Activated CD4-positive, alpha-beta T cell treated with anti-CD3 and anti-CD28 coated beads for 36 hours (primary cell): ENCODE measurements at regions not wholly inside any gene's neighbourhood (a gene's known extent, or its start where the extent isn't known, plus 50 kb on each side); places are given as distances from the start of the nearest gene placed in this dataset.

Source experiments
- ATAC-seq: fragments of 200-7000 bp; cut with Tn5 transposase; one replicate; pipeline ENCODE4 v1.10.0; 2021; ENCODE audit warnings: mild to moderate bottlenecking, moderate library complexity
- CTCF ChIA-PET: fragments of 350-600 bp; sonication (Branson Sonifier 250); formaldehyde crosslinking; loops from one replicate; lab custom pipeline; 2021; ENCODE audit warnings: antibody characterized with exemption; lab: Charles Lee
- POLR2A ChIA-PET: fragments of 350-600 bp; sonication (Branson Sonifier 250); formaldehyde crosslinking; loops from one replicate; lab custom pipeline; 2021; ENCODE audit warnings: antibody characterized with exemption, inconsistent platforms; lab: Charles Lee
- DNase-seq: peaks from one replicate; pipeline ENCODE4 v3.0.0-alpha.2; 2020
- H3K27ac Mint-ChIP-seq: one replicate; pipeline ENCODE4 v1.8.0; 2021; ENCODE audit warnings: mixed read lengths
- H3K27me3 Mint-ChIP-seq: one replicate; pipeline ENCODE4 v1.8.0; 2021; ENCODE audit warnings: mixed read lengths
- H3K36me3 Mint-ChIP-seq: one replicate; pipeline ENCODE4 v1.8.0; 2021; ENCODE audit warnings: low read depth, mixed read lengths
- H3K4me1 Mint-ChIP-seq: one replicate; pipeline ENCODE4 v1.8.0; 2021; ENCODE audit warnings: mixed read lengths
- H3K4me3 Mint-ChIP-seq: one replicate; pipeline ENCODE4 v1.8.0; 2021; ENCODE audit warnings: mild to moderate bottlenecking, moderate library complexity, mixed read lengths
- H3K9me3 Mint-ChIP-seq: one replicate; pipeline ENCODE4 v1.8.0; 2021; ENCODE audit warnings: low read depth, mixed read lengths
- intact Hi-C, 2 experiments: fragments of 100-400 bp; cut with DNase I in 1 of 2; cut with micrococcal nuclease in 1 of 2; formaldehyde crosslinking; loops; one replicate each; pipeline versions ENCODE4 v1.14.2 to v1.15.1; 2022 to 2024; cut with DNase I, micrococcal nuclease

DNA sequence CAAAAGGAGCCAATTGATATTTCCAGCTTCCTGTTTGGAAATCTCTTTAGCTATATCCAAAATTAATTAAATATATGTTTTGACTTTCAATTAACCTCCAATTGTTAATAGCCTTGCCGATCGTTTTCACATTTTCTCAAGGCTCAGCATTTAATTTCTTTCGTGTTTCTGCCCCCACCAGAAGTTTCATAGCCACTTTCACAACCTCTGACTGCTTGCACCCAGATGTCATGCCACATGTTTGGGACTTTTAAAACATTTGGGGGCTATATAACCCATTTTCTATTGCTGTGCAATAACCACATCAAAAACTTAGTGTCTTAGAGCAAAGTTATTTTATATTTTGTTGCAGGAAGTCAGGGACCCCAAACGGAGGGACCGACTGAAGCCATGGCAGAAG is 510.6 kb upstream of the CNTNAP2 start:
- intact Hi-C loops, result no loop called here
- ATAC-seq (no peak), DNase-seq (no peak)
- Mint-ChIP-seq H3K36me3 (no peaks in the 10 kb centered on the region), H3K4me3 (no peak overlapping the region), H3K9me3 (peaks cover 13% of the 10 kb centered on the region), H3K27ac (no peak overlapping the region), H3K27me3 (no peaks in the 10 kb centered on the region), H3K4me1 (no peaks in the 10 kb centered on the region)
- ChIA-PET CTCF (no interaction called here), POLR2A (no interaction called here)

DNA sequence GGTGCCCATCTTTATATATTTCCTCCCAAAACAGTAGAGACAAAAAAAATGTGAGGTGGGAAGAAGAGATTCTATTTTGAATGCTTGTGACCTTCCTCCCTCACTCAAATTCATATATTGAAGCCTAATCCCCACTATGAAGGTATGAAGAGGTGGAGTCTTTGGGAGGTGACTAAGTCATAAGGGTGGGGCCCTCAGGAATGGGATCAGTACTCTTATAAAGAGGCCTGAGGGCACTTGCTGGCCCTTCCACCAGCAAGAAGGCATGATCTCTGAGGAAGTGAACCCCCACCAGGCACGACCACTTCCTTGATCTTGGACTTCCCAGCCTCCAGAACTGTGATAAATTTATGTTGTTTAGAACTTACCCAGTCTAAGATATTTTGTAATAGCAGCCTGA is 517.2 kb upstream of the CNTNAP2 start:
- Mint-ChIP-seq H3K27me3 (no peaks in the 10 kb centered on the region), H3K36me3 (no peaks in the 10 kb centered on the region), H3K9me3 (peaks cover 3% of the 10 kb centered on the region), H3K4me3 (no peak overlapping the region), H3K27ac (no peak overlapping the region), H3K4me1 (no peaks in the 10 kb centered on the region)
- intact Hi-C loops, result no loop called here
- POLR2A ChIA-PET, result no interaction called here
- CTCF ChIA-PET, result interaction anchor here (0.7 kb wide), 1 partner anchor 29 kb away, joined by 3 read pairs; no protein-coding TSS in a partner anchor
- ATAC-seq (no peak), DNase-seq (no peak)

DNA sequence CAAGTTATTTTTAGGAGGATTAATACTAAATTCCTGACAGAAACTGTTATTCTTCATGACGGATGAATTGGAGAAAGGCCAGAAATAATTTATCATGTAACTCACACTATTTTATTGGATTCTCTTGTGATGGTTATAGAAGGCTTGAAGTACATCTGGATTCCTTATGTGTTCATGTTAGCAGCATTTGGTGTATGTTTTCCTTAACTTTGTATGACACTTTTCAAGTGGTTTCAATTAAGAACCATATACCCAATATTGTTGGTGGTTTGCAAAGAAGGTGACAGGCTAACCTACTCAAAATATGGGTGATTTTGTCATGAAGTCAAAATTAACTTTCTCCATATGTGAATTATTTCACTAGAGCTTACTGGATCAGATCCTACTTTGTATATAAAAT is 532.2 kb upstream of the CNTNAP2 start:
- ChIA-PET POLR2A (no interaction called here), CTCF (interaction anchor here (0.7 kb wide), 1 partner anchor 364 kb away, joined by 3 read pairs; no protein-coding TSS in a partner anchor)
- H3K36me3 Mint-ChIP-seq, result no peaks in the 10 kb centered on the region
- no peak for DNase-seq
- H3K27ac Mint-ChIP-seq, result no peak overlapping the region
- no peak for ATAC-seq
- no peaks in the 10 kb centered on the region for H3K4me1 Mint-ChIP-seq
- no peaks in the 10 kb centered on the region for H3K27me3 Mint-ChIP-seq
- intact Hi-C loops, result no loop called here
- H3K9me3 Mint-ChIP-seq, result peaks cover 5% of the 10 kb centered on the region
- no peak overlapping the region for H3K4me3 Mint-ChIP-seq

DNA sequence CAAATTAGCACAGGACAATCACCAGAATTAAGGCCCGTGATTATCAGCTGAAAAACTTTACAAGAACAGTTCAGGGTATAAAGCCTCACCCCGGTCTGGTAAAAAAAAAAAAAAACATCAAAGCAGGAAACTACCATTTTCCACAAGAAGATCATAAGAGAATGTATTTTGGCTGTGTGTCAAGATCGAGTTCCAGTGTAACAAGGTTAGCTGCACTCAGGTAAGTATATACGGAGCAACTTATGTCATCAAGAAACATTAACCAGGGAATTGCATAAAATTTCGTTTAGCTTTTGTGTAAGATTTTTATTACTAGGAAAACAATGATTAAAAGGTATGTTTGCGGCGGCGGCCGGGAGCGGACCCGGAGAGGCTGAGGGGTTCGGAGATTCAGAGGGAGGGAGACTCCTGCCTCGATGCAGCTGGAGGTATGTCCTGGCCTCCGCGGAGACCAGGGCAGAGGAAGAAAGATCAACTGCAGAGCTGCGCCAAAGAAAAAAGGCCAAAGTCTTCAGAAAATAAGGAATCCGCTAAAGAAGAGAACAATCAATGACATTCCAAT is 533.8 kb upstream of the CNTNAP2 start:
- CTCF ChIA-PET, result no interaction called here
- Mint-ChIP-seq H3K36me3 (no peaks in the 10 kb centered on the region), H3K9me3 (peaks cover 9% of the 10 kb centered on the region), H3K4me1 (no peaks in the 10 kb centered on the region), H3K27ac (no peak overlapping the region), H3K27me3 (no peaks in the 10 kb centered on the region), H3K4me3 (no peak overlapping the region)
- ATAC-seq, result no peak
- intact Hi-C loops, result no loop called here
- DNase-seq, result no peak
- POLR2A ChIA-PET, result no interaction called here

DNA sequence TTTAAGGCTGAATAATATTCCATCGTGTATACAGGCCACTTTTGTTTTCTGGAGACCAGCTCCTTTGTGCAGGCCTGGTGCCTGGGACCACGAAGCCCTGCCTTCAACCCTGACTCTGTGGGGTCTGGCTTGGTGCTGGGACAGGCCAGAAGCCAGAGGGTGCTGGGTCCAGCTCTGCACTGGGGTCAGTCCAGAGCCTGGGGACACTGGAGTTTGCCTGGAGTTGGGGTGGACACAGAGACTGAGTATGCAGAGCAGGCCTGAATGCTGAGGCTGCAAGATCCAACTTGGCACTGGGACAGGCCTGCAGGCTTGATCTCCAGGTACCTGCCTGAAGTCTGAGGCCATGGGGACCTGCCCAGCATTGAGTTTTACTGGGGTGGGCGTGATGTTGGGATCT is 558.8 kb upstream of the CNTNAP2 start:
- no peaks in the 10 kb centered on the region for H3K27me3 Mint-ChIP-seq
- no peaks in the 10 kb centered on the region for H3K4me1 Mint-ChIP-seq
- intact Hi-C loops, result no loop called here
- no peak overlapping the region for H3K4me3 Mint-ChIP-seq
- CTCF ChIA-PET, result no interaction called here
- H3K27ac Mint-ChIP-seq, result no peak overlapping the region
- no peak for DNase-seq
- ATAC-seq, result no peak
- H3K9me3 Mint-ChIP-seq, result peaks cover 4% of the 10 kb centered on the region
- POLR2A ChIA-PET, result no interaction called here
- H3K36me3 Mint-ChIP-seq, result no peaks in the 10 kb centered on the region

DNA sequence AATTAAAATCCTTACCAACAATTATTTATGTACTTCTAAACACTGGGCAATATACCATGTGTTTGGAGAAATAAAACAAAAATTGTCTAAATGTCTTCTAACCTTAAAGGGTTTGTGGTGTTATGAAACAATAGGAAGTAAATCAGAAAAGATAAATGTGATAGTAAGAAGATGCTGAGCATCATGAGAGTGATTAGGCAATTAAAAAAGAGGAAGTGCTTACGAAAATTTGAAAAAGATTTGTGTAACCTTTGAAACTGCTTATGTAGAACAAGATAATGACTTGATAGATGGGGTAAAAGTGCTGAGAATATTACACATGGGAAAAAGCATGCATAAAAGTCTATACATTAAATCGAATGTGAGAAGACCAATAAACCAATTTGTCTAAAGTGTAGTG is 573.4 kb upstream of the CNTNAP2 start:
- CTCF ChIA-PET, result no interaction called here
- Mint-ChIP-seq H3K9me3 (peaks cover 5% of the 10 kb centered on the region), H3K4me1 (no peaks in the 10 kb centered on the region), H3K4me3 (no peak overlapping the region), H3K27ac (no peak overlapping the region), H3K27me3 (no peaks in the 10 kb centered on the region), H3K36me3 (no peaks in the 10 kb centered on the region)
- DNase-seq, result no peak
- ATAC-seq, result no peak
- POLR2A ChIA-PET, result no interaction called here
- intact Hi-C loops, result no loop called here

DNA sequence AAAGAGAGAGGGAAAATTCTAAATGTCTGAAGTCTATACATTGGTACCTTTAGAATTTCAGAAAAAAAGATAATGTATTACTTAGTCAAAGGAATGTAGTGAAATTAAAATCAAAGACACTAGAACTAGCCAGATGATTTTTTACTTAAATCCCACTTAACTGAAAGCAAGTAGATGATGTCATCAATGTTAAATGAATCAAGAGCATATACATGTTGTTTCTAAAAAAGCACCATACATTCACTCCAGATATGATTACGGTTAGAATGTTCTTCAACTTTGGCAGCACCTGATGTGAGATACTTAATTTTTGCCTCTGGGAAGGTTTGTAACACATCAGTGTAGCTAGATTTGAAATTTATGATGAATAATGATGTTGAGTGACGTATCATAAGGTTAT is 576.7 kb upstream of the CNTNAP2 start:
- no peak overlapping the region for H3K4me3 Mint-ChIP-seq
- ATAC-seq, result no peak
- no peaks in the 10 kb centered on the region for H3K27me3 Mint-ChIP-seq

DNA sequence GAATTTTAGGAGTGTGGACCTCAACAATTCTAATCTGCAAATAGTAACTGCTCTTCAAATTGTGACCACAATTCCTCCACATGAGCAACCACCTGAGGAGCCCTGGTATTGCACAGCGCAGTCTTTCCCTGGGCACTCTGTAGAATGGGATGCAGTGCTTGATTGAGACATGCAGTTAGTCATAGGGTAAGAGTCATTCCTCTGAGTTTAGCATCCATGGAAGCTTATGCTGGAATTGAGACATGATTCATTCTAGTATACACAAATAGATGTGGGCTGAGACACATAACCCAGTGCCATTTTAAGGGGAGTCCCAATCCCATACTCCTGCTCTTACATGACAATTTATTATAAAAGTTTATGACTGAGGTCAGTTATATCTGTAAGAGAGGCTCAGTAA is 582.3 kb upstream of the CNTNAP2 start:
- Mint-ChIP-seq H3K36me3 (no peaks in the 10 kb centered on the region), H3K4me1 (no peaks in the 10 kb centered on the region), H3K4me3 (no peak overlapping the region), H3K9me3 (peaks cover 5% of the 10 kb centered on the region), H3K27me3 (no peaks in the 10 kb centered on the region), H3K27ac (no peak overlapping the region)
- CTCF ChIA-PET, result no interaction called here
- POLR2A ChIA-PET, result no interaction called here
- DNase-seq (no peak), ATAC-seq (no peak)
- intact Hi-C loops, result no loop called here

More for the DNA sequence above, 576.7 kb upstream of the CNTNAP2 start:
- intact Hi-C loops, result no loop called here
- H3K36me3 Mint-ChIP-seq, result no peaks in the 10 kb centered on the region
- ChIA-PET POLR2A (no interaction called here), CTCF (no interaction called here)
- H3K4me1 Mint-ChIP-seq, result no peaks in the 10 kb centered on the region
- H3K9me3 Mint-ChIP-seq, result peaks cover 6% of the 10 kb centered on the region
- no peak overlapping the region for H3K27ac Mint-ChIP-seq
- no peak for DNase-seq

DNA sequence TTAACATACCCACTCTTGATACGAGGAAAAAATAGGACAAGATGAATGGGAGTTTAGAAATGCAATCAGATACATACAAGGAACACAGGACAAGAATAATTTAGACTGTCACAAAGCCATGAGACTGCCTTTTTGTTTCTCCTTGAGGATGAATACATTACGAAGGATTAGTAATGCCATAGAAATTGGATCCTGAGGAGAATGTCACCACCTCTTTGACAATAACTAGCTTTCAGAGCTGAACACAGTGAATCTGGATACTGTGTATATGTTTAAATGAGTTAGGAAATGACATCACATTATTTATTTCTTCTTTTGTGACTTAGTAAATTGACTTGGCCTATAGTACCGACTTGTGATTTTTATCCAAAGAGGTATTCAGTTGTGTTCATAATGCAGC is 596.3 kb upstream of the CNTNAP2 start:
- Mint-ChIP-seq H3K27me3 (no peaks in the 10 kb centered on the region), H3K4me3 (no peak overlapping the region), H3K9me3 (peaks cover 3% of the 10 kb centered on the region), H3K36me3 (no peaks in the 10 kb centered on the region), H3K4me1 (no peaks in the 10 kb centered on the region), H3K27ac (no peak overlapping the region)
- no peak for ATAC-seq
- intact Hi-C loops, result no loop called here
- DNase-seq, result no peak
- POLR2A ChIA-PET, result no interaction called here
- CTCF ChIA-PET, result no interaction called here

DNA sequence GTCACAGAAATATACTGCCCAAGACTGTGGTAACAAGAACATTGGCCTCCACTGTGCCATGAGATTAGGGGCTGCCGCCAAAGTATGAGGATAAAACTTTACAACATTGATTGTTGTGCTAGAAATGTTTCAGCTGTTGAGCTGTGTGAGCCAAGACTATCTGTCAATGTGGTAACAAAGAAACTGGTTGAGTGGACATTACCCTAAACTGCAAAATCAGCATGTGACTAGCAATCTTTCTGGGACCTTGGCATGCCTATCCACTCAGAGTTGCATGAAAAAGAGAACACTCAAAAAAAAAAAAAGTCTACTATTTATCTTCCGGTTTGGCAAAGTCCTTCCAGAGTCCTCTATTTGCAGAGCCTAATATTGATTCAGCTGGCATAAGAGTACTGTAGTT is 605.6 kb upstream of the CNTNAP2 start:
- intact Hi-C loops, result no loop called here
- Mint-ChIP-seq H3K9me3 (peaks cover 12% of the 10 kb centered on the region), H3K36me3 (no peaks in the 10 kb centered on the region), H3K27me3 (no peaks in the 10 kb centered on the region), H3K4me3 (no peak overlapping the region), H3K27ac (no peak overlapping the region), H3K4me1 (no peaks in the 10 kb centered on the region)
- ATAC-seq (no peak), DNase-seq (no peak)
- ChIA-PET CTCF (interaction anchor here (0.7 kb wide), 1 partner anchor 11 kb away, joined by 3 read pairs; no protein-coding TSS in a partner anchor), POLR2A (no interaction called here)

DNA sequence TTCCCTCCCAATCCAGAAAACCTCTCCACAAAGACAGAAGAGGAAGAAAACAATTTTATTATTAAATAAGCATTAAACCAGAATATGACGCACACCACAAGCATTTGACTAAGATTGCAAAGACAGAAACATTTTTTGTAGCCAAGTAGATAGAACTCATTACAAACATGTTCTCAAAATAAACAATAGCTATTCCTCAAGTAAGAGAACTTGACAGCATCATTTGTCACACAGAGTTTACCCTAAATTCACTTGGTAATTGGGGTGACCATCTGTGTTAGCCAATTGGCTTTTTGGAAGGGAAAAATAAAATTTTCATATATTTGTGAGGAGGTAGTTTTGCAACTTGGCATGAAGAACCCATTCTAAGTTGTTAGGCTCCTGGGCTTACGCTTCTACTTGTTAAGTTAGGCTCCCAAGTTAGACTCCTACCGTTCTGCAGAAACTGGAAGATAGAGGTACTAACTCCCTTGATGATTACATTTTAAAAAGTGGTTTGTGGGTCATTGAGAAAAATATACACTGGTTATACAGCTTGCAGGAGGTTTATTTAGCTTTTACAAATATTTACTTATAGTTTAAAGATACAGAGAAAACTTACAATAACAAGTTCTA is 618.6 kb upstream of the CNTNAP2 start:
- POLR2A ChIA-PET, result no interaction called here
- intact Hi-C loops, result no loop called here
- CTCF ChIA-PET, result no interaction called here
- DNase-seq (no peak), ATAC-seq (no peak)
- no peak overlapping the region for H3K4me3 Mint-ChIP-seq
- H3K27me3 Mint-ChIP-seq, result no peaks in the 10 kb centered on the region
- no peaks in the 10 kb centered on the region for H3K36me3 Mint-ChIP-seq
- H3K9me3 Mint-ChIP-seq, result peaks cover 6% of the 10 kb centered on the region
- H3K27ac Mint-ChIP-seq, result no peak overlapping the region
- H3K4me1 Mint-ChIP-seq, result no peaks in the 10 kb centered on the region

DNA sequence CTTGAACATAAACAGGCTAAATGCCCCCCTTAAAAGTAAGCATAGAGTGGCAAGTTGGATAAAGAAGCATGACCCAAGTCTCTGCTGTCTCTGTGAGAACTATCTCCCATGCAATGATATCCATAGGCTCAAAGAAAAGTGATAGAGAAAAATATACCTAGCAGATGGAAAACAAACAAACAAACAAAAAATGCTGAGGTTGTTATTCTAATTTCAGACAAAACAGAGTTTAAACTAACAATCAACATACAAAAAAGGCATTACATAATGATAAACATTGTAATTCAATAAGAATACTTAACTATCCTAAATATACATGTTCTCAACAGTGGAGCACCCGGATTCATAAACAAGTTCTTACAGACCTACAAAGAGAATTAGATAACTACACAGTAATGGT is 626.2 kb upstream of the CNTNAP2 start:
- no peak for DNase-seq
- Mint-ChIP-seq H3K4me3 (no peak overlapping the region), H3K36me3 (no peaks in the 10 kb centered on the region), H3K9me3 (peaks cover 24% of the 10 kb centered on the region), H3K4me1 (no peaks in the 10 kb centered on the region), H3K27ac (no peak overlapping the region), H3K27me3 (no peaks in the 10 kb centered on the region)
- POLR2A ChIA-PET, result no interaction called here
- no peak for ATAC-seq
- intact Hi-C loops, result no loop called here
- CTCF ChIA-PET, result interaction anchor here (0.5 kb wide), 1 partner anchor 33 kb away, joined by 3 read pairs; no protein-coding TSS in a partner anchor
